H1 (cell line): ENCODE measurements at regions not wholly inside any gene's neighbourhood (a gene's known extent, or its start where the extent isn't known, plus 50 kb on each side); places are given as distances from the start of the nearest gene placed in this dataset.

Source experiments
- ZNF274 ChIP-seq: IDR thresholded peaks from 2 replicates; pipeline ENCODE4 v1.7.0; 2012; ENCODE audit warnings: low read length, borderline replicate concordance; ENCODE audit errors: extremely low read depth
- TF ChIP-seq, protein P1 (sequence below): IDR thresholded peaks from 2 replicates; pipeline ENCODE4 v1.6.1; 2012; ENCODE audit warnings: inconsistent platforms

GRCh38 chr12:16669756-16670155 is 63.8 kb upstream of the LMO3 start (continued):
- TF ChIP-seq ZNF274: no peak
- TF ChIP-seq, protein P1, sequence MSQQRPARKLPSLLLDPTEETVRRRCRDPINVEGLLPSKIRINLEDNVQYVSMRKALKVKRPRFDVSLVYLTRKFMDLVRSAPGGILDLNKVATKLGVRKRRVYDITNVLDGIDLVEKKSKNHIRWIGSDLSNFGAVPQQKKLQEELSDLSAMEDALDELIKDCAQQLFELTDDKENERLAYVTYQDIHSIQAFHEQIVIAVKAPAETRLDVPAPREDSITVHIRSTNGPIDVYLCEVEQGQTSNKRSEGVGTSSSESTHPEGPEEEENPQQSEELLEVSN: no peak
